ENCODE measurements at regions not wholly inside any gene's neighbourhood (a gene's known extent, or its start where the extent isn't known, plus 50 kb on each side); places are given as distances from the start of the nearest gene placed in this dataset.
"Not testable (repeated sequence)": the region's sequence is repeated elsewhere in the genome, so short reads cannot be mapped to it uniquely, and the experiment has no call there.

DNA sequence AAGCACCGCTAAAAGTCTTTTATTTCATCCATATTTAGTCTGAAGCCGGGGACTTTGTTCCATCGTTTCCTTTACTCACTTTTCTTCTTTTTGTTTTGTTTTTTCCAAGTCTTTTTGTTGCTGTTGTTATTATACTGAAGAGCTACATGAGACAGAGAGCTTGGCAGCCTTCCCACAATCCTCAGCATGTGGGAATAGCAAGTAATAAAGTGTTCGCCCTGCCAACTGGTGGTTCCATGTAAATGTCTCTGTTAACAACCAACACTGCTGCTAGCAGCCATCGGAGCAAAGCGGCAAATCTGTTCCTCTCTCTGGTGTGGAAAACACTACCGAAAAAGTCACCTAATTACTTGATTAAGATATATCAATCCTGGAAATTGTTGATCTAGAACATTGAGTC lies 437.8 kb upstream of the ID4 start:
- Histone ChIP-seq H3K9me1 (ENCODE audit: insufficient read depth, low read length) (no peaks in the 10 kb centered on the region), H3K23ac (ENCODE audit: low read depth, low read length) (no peak overlapping the region), H4K91ac (ENCODE audit: insufficient read depth, low read depth, low read length) (no peak overlapping the region), H3K14ac (replicated peaks; ENCODE audit: low read depth, low read length) (no peak overlapping the region), H2BK120ac (ENCODE audit: low read depth, low read length) (no peak overlapping the region), H3K4ac (ENCODE audit: low read depth, low read length) (no peak overlapping the region), H3K18ac (ENCODE audit: low read depth, low read length) (no peak overlapping the region), H3K27me3 (ENCODE audit: control insufficient read depth, insufficient read depth, low read length) (no peaks in the 10 kb centered on the region), H3K4me2 (ENCODE audit: low read depth, low read length) (no peak overlapping the region), H4K5ac (ENCODE audit: low read depth, low read length) (no peak overlapping the region), H3K9me3 (ENCODE audit: control insufficient read depth, insufficient read depth, low read length) (peaks cover 3% of the 10 kb centered on the region; the same call in 1 of the 2 replicates), H2BK5ac (ENCODE audit: low read depth, low read length, poor library complexity, severe bottlenecking) (no peak overlapping the region), H3K4me1 (ENCODE audit: control insufficient read depth, insufficient read depth, low read length) (no peaks in the 10 kb centered on the region), H3K36me3 (ENCODE audit: control insufficient read depth, insufficient read depth, low read length) (no peaks in the 10 kb centered on the region), H3K56ac (ENCODE audit: extremely low read depth, insufficient read depth, low read length) (no peak overlapping the region), H4K8ac (ENCODE audit: low read depth in 2 of 2, low read length in 2 of 2) (no peak overlapping the region), H3K27ac (ENCODE audit: insufficient read depth, low read length) (no peak overlapping the region), H2BK20ac (ENCODE audit: low read depth, low read length) (no peak overlapping the region), H4K20me1 (ENCODE audit: insufficient read depth, low read length) (no peaks in the 10 kb centered on the region), H2AK5ac (ENCODE audit: low read depth, low read length) (no peak overlapping the region), H2BK15ac (ENCODE audit: low read depth, low read length) (no peak overlapping the region), H2AFZ (replicated peaks; ENCODE audit: low read length, poor library complexity) (no peak overlapping the region), H3K9ac (ENCODE audit: low read depth, low read length) (no peak overlapping the region), H3K79me1 (ENCODE audit: low read depth in 1 of 2, low read length in 2 of 2) (no peaks in the 10 kb centered on the region), H2AK9ac (replicated peaks; ENCODE audit: low read depth, low read length, poor library complexity) (no peak overlapping the region), H3K4me3 (ENCODE audit: insufficient read depth, low read depth, low read length) (no peak overlapping the region)
- BruUV-seq (replicated peaks) = no TSS peak
- ChIA-PET POLR2A (ENCODE audit: unreplicated experiment) (no interaction called here), CTCF (no interaction called here)
- no peak for ATAC-seq (ENCODE audit: low read depth)
- in situ Hi-C loops (cut with MboI; ENCODE audit: low sequenced_read_pairs) = no loop called here
- WGBS, 2 experiments (ENCODE audit: extremely low coverage in 2 of 2, insufficient read length in 1 of 2) = no CpG with 5 or more reads among the region's 7 CpGs
- intact Hi-C loops (cut with micrococcal nuclease) = no loop called here
- no peak for TF ChIP-seq SMC3 (IDR thresholded peaks at IDR 0.05; ENCODE audit: low read depth, low read length)
- TF ChIP-seq MAZ (IDR thresholded peaks at IDR 0.05; ENCODE audit: borderline replicate concordance, low read depth, low read length) = no peak
- TF ChIP-seq, protein P1, sequence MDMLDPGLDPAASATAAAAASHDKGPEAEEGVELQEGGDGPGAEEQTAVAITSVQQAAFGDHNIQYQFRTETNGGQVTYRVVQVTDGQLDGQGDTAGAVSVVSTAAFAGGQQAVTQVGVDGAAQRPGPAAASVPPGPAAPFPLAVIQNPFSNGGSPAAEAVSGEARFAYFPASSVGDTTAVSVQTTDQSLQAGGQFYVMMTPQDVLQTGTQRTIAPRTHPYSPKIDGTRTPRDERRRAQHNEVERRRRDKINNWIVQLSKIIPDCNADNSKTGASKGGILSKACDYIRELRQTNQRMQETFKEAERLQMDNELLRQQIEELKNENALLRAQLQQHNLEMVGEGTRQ (IDR thresholded peaks at IDR 0.05; ENCODE audit: low read depth, low read length) = no peak
- TF ChIP-seq NFE2L2 (IDR thresholded peaks at IDR 0.05; ENCODE audit: low read depth, low read length) = no peak
- TF ChIP-seq, protein P2, sequence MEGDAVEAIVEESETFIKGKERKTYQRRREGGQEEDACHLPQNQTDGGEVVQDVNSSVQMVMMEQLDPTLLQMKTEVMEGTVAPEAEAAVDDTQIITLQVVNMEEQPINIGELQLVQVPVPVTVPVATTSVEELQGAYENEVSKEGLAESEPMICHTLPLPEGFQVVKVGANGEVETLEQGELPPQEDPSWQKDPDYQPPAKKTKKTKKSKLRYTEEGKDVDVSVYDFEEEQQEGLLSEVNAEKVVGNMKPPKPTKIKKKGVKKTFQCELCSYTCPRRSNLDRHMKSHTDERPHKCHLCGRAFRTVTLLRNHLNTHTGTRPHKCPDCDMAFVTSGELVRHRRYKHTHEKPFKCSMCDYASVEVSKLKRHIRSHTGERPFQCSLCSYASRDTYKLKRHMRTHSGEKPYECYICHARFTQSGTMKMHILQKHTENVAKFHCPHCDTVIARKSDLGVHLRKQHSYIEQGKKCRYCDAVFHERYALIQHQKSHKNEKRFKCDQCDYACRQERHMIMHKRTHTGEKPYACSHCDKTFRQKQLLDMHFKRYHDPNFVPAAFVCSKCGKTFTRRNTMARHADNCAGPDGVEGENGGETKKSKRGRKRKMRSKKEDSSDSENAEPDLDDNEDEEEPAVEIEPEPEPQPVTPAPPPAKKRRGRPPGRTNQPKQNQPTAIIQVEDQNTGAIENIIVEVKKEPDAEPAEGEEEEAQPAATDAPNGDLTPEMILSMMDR (conservative IDR thresholded peaks at IDR 0.05; ENCODE audit: low read depth, low read length) = no peak
- no peak for TF ChIP-seq MAFK (IDR thresholded peaks at IDR 0.05; ENCODE audit: low read depth, low read length)
- DNase-seq = peak; percentile 22
- dilution Hi-C loops (cut with HindIII; ENCODE audit: low sequenced_read_pairs, unreplicated experiment) = no loop called here

DNA sequence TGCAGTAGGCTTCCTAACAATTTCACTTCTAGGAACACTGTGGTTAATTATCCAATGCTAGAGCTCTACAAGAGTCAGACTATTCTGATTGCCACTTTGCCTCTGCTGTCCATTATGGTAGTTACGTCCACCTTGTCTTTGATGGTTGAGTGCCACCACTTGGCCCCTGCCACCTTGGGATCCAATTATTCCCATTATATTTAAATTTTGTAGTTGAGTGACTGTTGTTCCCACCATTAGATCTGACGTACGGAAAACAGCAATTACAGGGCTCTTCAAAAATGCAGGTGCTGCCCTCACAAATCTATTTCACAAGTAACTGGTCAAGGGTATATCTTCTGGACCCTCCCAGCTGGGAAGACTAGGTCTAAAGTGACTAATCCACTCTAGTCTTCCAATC lies 432.3 kb upstream of the ID4 start:
- BruUV-seq (replicated peaks); H4K91ac ChIP-seq (ENCODE audit: insufficient read depth, low read depth, low read length); H3K79me1 ChIP-seq (ENCODE audit: low read depth in 1 of 2, low read length in 2 of 2); H3K4me3 ChIP-seq (ENCODE audit: insufficient read depth, low read depth, low read length); DNase-seq; H3K9me1 ChIP-seq (ENCODE audit: insufficient read depth, low read length); H3K23ac ChIP-seq (ENCODE audit: low read depth, low read length); H3K9me3 ChIP-seq (ENCODE audit: control insufficient read depth, insufficient read depth, low read length); H3K4ac ChIP-seq (ENCODE audit: low read depth, low read length); H2BK120ac ChIP-seq (ENCODE audit: low read depth, low read length); H3K4me1 ChIP-seq (ENCODE audit: control insufficient read depth, insufficient read depth, low read length); H3K56ac ChIP-seq (ENCODE audit: extremely low read depth, insufficient read depth, low read length); H3K9ac ChIP-seq (ENCODE audit: low read depth, low read length); H2AK9ac ChIP-seq (replicated peaks; ENCODE audit: low read depth, low read length, poor library complexity); H2BK5ac ChIP-seq (ENCODE audit: low read depth, low read length, poor library complexity, severe bottlenecking); H3K18ac ChIP-seq (ENCODE audit: low read depth, low read length); H3K36me3 ChIP-seq (ENCODE audit: control insufficient read depth, insufficient read depth, low read length); H2BK20ac ChIP-seq (ENCODE audit: low read depth, low read length); H3K4me2 ChIP-seq (ENCODE audit: low read depth, low read length); H2BK15ac ChIP-seq (ENCODE audit: low read depth, low read length); POLR2A ChIA-PET (ENCODE audit: unreplicated experiment); CTCF ChIA-PET; H3K14ac ChIP-seq (replicated peaks; ENCODE audit: low read depth, low read length); H2AFZ ChIP-seq (replicated peaks; ENCODE audit: low read length, poor library complexity); in situ Hi-C loops (cut with MboI; ENCODE audit: low sequenced_read_pairs); intact Hi-C loops (cut with micrococcal nuclease); H3K27ac ChIP-seq (ENCODE audit: insufficient read depth, low read length); H4K5ac ChIP-seq (ENCODE audit: low read depth, low read length); dilution Hi-C loops (cut with HindIII; ENCODE audit: low sequenced_read_pairs, unreplicated experiment); H3K27me3 ChIP-seq (ENCODE audit: control insufficient read depth, insufficient read depth, low read length); H2AK5ac ChIP-seq (ENCODE audit: low read depth, low read length); ATAC-seq (ENCODE audit: low read depth); H4K20me1 ChIP-seq (ENCODE audit: insufficient read depth, low read length); H4K8ac ChIP-seq (ENCODE audit: low read depth in 2 of 2, low read length in 2 of 2): not testable (repeated sequence)
- WGBS, 2 experiments (ENCODE audit: extremely low coverage in 2 of 2, insufficient read length in 1 of 2) = no CpG with 5 or more reads among the region's 3 CpGs

Measured in IMR-90 (cell line).